SIG-M5 (cell line): ENCODE measurements at regions not wholly inside any gene's neighbourhood (a gene's known extent, or its start where the extent isn't known, plus 50 kb on each side); places are given as distances from the start of the nearest gene placed in this dataset.

Experiments used
- DNase-seq: peaks from one replicate; lab custom pipeline; 2025; lab: John Stamatoyannopoulos, UW

DNA sequence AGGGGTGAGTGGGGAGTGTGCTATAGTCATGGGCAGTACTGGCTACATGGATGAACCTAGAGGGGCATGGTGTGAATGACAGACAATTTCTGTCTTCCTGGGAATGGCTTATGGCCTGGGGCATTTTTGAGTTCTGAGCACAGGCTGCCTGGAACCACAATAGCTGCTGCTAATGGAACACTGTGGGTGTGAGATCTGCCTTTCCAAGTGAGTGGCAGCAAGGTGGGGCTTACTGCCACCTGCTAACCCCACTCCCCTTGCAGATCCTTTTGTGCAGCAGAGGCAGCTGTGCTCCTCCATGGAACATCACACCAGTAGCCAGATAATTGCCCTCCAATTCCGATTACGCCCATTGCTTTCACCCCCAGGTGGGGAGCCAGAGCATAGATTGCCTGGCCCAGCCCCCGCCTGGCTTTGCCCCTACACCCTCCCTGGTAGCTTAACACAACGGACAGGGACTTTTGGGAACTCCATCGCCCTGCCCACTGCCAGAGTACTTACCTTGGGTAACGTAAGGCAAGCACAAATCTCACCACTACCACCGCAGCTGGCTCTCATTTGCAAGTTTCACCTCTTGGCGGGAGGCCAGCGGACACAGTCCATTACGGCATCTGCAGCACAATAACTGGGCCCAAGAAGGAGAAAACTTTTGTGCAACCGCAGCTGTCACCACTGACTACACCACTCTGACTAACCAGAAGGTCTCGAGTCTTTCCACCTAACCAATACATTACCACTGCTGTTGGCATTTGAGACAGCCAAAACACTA lies 421.2 kb upstream of the NWD2 start:
- DNase-seq = no peak

GRCh38 chr4:36824682-36825081 lies 419.9 kb upstream of the NWD2 start:
- DNase-seq = no peak

DNA sequence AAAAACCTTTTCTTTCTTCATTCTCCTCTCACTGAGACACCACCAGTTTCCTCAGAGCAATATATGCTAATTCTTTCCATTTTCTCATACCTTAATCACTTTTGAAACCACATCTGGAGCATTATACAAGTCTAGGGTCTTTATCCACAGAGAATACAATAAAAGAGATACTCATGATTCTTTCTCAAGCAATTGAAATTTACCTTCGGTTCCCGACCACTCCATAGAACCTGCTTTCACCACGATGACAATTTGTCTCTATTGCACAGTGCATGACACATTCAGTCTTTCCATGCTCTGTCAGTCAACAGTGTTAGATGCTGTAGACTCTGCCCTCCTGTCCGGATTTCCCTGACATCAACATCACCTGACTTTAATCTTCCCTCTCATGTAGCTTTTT lies 409.3 kb upstream of the NWD2 start:
- DNase-seq = no peak

DNA sequence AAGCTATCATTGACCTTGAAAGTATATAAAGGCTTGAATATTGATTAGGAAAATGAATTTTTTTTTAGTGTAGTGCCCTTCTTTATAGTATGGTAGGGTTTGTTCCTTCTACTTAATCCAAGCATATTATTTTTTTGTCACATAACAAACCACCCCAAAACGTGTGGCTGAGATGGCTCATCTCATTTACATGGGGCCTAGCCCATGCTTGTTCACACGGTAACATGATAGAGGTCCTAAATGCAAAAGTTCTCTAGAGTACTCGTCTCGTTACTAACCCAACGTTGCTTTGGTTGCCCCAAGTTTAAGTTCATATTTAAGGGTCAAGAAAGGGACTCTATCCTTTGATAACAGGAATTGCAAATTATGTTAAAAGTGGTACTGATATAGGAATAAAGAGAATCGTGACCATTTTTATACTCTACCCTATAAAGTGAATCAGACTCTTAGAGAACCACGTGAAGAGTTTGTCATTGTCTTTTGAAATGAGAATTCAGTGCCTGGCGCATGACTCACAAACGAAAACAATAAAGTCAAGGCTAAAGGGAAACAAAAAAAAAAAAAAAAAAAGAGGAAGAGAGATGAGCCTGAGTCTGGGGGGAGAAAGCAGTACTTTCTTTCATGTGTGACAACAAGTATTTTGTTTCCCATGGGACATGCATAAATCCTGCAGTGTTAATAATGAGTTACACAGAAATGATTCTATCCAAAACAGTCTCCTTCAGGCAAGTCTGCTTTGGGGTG lies 402.8 kb upstream of the NWD2 start:
- peak; percentile 4 for DNase-seq

DNA sequence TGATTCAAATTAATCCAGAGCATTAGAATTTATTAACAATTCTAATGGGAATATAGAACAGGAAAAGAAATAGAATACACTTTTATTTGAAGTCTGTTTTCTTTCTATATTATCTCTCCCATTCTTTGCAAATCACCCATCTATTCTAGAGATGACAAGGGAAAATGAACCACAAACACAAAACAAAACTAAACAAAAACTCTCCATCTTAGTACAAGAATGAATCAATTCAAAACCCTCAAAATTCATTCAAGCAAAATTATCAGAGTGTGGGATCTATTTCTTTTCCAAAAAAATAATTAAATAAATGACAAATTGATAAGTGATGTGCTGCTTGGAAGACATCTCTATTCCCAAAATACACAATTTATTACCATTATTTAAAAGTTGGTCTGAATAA lies 400.1 kb upstream of the NWD2 start:
- DNase-seq = no peak

GRCh38 chr4:36852856-36853255 lies 391.7 kb upstream of the NWD2 start:
- no peak for DNase-seq

GRCh38 chr4:36854554-36854953 lies 390.0 kb upstream of the NWD2 start:
- DNase-seq = no peak

GRCh38 chr4:36863601-36864000 lies 380.9 kb upstream of the NWD2 start:
- DNase-seq = no peak

DNA sequence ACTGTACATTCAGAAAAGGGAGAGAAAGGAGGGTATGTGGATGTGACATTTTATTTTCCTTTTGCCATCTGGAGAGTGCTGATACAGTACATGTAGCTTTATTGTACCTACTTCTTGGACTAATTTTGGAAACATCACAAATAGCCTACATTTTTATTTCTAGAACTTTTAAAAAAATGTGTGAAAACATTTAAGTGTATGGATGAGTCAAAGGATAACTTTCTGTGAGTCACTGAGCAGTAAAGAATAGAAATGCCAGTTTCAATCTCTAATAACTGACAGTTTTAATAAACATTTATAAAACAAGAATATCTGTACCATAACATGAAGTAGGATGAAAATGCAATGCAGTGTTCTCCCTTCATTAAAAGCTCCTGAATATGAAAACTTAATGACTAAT lies 374.4 kb upstream of the NWD2 start:
- no peak for DNase-seq

GRCh38 chr4:36872679-36873078 lies 371.9 kb upstream of the NWD2 start:
- DNase-seq = no peak

GRCh38 chr4:36884151-36884550 lies 360.4 kb upstream of the NWD2 start:
- no peak for DNase-seq

DNA sequence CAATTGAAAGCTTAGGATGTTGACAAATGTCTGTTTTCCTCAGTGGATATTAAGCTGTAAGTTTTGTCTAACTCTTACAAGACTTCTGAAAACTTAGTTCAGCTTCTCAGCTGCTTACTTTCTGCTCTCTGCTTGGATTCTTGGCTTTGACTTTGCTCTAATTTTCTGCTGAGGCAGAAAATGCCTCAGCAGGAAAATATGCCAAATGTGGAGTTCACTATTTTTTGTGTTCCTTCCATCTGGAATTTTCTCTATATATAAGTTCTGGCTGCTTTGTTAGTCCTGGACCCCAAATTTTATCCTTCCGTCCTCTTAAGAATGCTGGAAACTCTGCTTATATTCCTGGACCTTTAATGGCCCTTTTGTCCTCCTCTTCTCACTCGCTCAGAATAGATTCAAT lies 352.6 kb upstream of the NWD2 start:
- DNase-seq = no peak

- DNase-seq = no peak
Measured at GRCh38 chr4:36900446-36900987, 344.0 kb upstream of the NWD2 start.

DNA sequence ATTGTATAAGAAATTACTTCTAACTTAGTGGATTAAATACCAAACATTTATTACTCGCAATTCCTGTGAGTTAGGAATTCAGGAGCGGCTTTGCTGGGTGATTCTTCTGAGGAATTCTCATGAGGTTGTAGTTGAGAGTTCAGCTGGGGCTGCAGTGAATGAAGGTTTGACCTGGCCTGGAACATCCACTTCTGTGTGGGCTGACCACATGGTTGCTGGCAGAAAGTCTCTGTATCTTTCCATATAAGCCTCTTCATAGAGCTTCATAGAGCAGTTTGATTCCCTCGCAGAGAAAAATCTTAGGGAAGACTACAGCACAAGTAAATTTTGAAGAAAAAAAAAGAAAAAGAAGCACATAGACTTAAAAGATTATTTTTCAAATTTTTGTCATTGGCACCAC lies 339.7 kb upstream of the NWD2 start:
- no peak for DNase-seq

- no peak for DNase-seq
Measured at GRCh38 chr4:36914106-36914505, 330.4 kb upstream of the NWD2 start.

GRCh38 chr4:36915717-36916116 lies 328.8 kb upstream of the NWD2 start:
- no peak for DNase-seq

DNA sequence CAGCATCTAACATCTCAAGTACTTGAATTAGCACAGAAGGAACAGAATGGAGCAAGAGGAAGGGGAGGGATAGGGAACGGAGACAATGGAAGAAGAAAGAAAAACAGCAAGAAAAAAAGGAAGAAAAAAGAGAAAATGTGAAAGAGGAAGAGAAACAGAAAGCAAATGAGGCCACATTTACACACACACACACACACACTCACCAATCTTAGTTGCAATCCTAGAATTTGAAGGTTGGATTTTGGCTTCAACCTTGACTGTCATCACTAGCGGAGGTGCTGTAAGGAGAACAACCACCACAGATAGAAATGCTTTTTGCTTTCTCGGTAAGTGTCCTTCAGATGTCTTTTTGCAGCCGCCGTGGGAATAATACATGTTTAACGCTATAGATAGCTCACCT lies 327.1 kb upstream of the NWD2 start:
- no peak for DNase-seq

- DNase-seq = no peak
Measured at GRCh38 chr4:36919721-36920120, 324.8 kb upstream of the NWD2 start.

DNA sequence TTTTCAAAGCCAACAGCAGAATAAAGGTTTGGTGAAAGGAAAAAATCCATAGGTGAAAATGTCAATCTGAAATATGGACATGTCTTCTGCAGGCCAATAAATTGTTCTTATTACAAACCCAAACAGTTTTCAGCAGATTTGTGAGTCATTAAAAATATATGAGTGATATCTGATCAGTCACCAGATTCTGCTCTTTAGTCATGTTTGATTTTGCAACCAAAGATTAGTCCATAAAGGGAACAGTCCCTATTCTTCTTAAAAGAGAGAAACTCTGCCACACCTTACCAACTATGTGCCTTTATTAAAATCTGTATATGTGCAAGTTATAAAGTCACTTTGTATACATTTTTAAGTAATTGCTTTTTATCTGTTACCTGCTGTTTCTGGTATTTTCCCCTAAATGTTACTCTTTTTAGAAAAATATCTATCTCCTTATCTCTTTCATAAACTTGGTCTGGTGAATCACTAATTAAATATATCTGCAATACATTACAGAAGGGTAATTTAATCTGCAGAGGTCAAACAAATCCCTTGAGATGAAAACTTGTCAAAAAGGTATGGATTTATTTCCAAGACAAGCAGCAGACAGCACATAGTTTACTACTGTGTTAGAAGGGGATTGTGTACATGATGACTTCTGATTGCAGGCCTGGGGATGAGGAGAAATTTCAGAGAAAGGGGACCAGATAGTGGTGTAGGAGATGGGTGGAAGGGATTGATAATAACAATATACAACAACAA lies 322.9 kb upstream of the NWD2 start:
- no peak for DNase-seq

DNA sequence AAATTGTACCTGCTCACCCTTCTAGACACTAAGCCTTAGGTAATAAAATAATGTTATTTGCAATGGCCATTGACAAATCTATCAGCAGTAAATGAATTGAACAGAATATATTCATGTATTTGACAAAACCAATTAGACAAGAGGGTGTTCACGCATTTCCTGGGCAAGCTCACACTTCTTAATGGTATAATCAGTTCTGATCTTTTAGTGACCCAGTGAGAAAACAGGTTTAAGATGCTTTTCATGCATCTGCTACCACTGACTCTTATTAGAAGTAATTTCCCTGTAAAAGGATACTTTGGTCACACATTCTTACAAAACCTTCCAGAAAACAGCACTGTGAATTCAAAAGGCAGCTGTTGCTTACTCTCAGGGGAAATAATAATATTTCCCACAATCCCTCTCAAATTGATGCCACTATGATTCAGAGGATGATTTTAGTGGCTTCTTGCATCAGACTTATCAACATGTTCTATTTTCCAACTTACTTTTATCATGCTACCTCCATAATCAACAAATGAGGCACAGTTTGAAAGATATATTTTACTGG lies 313.9 kb upstream of the NWD2 start:
- no peak for DNase-seq

DNA sequence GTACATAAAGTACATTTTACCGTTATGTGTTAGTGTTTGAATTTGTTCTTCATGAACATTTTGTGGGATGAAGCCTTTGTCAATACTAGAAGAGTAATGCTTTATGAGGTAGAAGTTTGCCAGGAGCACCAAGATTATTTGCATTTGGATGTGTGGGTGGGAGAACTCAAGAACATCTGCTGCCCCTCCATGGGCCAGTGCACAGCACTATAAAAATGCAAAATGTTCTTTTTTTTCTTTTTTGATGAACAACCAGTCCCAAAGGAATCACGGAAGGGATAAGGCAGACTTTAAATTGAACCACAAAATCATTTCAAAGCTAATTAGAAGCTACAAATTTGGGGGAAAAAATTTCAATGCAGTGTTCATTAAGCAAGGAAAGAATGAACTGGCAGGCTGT lies 300.3 kb upstream of the NWD2 start:
- no peak for DNase-seq

DNA sequence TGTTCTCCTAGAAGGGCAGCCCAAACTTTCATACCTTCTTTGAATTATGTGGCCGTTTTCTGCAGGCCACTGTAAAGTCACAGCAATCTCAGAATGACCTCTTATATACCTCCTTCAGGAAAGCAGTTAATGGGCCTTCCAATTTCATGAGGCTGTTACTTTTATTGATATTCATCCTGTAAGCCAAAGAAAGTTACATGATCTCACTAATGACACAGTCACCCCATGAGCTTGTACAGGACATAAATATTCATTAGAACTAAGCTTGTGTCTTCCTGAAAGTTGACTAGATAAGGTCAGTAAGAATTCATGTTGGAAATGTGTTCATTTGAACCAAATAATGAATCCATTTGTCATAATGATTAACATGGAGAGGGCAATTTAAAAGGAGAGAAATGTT lies 283.1 kb upstream of the NWD2 start:
- DNase-seq = no peak
